ENCODE measurements at regions not wholly inside any gene's neighbourhood (a gene's known extent, or its start where the extent isn't known, plus 50 kb on each side); places are given as distances from the start of the nearest gene placed in this dataset.
A peak's percentile ranks its signal among the peaks of the same experiment; 100 is the strongest.

DNA sequence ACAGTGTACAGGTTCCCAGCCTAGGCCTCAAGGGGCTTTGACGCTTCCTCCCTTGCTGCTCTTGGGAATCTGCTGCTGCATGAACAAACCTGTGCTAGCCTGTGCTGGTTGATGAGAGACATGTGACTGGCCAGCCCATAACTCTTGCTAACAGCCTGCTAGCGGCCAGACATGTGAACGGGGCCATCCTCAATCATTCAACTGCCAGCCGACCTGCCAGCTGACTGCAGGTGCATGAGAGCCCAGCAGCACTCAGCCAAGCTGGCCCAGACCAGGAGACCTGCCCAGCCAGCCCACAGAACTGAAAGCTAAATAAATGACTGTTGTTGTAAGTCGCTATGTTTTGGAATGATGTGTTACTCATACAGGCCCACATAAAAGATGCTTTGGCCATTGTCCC lies 82.4 kb upstream of the DLG1 start:
- in situ Hi-C loops (cut with HindIII; ENCODE audit: low pct_ligation_motif_present, low pct_unique_long_range_greater_than_20kb, low sequenced_read_pairs): no loop called here
- no peak for DNase-seq

DNA sequence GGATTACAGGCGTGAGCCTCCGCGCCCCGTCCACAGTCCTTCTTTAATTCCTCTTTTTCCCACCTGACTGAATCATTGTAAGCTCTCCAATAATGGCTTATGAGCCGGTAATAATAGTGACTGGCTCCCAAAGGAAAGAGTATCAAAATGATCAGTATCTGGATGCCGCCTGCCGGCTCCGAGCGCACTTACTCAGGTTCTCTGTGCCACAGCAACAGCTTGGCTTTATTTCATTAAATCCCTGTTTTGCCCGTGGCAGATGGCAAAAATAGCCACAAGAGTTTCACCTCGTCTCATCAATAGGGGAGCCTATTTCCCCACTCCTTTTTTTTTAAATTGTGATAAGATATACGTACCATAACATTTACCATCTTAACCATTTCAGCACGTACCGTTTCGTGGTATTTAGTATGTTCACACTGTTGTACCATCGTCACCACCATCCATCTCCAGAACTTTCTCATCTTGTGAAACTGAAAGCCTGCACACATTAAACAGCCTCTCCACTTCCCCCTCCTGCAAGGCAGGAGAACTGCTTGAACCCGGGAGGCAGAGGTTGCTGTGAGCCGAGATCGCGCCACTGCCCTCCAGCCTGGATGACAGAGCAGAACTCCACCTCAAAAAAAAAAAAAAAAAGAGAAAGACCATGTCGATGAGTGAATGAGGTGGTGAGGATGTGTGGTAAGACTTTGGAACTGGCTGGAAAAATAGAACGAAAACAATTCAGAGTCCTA lies 80.7 kb upstream of the DLG1 start:
- in situ Hi-C loops (cut with HindIII; ENCODE audit: low pct_ligation_motif_present, low pct_unique_long_range_greater_than_20kb, low sequenced_read_pairs): no loop called here
- DNase-seq: no peak

DNA sequence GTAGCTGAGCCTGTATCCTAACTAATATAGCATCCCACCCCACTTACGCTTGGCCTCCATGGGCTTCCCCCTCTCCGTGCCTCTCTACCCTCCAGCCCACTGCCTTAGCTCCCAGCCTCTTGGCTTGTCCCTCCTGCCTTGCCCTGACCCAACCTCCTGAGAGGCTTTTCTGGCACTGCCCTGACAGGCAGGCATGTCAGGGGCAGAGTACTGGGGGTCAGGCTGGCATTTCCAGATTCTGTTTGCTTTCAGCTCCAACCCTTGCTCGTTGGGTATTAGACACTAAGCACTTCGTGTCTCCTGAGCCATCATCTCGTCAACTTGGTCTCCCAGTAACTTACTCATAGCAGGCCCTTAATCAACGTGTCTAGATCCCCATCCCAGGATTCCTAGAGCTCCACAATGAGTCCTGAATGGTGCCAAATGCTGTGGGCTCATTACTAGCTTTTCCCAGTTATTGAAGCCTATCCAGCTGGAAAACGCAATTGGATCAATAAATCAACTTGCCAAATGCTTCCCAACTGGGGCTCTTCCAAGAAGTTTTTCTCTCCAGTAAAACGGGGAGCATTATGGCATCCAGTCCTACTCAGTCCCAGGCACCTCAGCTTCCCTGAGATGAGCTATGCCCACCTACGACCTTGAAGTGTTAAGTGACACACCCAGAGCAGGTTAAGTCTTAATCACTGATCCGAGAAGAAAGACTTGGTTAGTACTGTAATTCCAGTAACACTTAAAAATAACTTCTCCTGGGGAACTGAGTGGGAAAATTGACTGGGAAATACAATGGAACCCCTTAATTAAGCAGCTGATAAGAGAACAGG lies 78.5 kb upstream of the DLG1 start:
- in situ Hi-C loops (cut with HindIII; ENCODE audit: low pct_ligation_motif_present, low pct_unique_long_range_greater_than_20kb, low sequenced_read_pairs): no loop called here
- DNase-seq: no peak

DNA sequence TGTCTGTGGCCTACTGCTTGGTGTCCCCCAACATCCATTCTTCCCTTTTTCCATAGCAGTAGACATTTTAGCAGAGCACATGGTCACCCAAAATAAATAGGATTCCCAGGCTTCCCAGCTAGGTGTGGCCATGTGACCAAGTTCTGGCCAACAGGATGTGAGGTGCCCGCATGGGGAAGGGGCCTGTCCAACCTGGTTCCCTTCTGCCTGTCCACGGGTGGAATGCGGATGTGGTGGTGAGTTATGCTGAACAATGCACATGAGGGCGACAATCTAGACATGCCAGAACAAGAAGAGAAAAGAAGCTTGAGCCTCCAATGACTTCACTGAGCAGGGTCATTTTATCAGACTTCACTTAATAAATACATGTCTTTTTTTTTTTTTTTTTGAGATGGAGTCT lies 77.6 kb upstream of the DLG1 start:
- in situ Hi-C loops (cut with HindIII; ENCODE audit: low pct_ligation_motif_present, low pct_unique_long_range_greater_than_20kb, low sequenced_read_pairs): no loop called here
- no peak for DNase-seq

DNA sequence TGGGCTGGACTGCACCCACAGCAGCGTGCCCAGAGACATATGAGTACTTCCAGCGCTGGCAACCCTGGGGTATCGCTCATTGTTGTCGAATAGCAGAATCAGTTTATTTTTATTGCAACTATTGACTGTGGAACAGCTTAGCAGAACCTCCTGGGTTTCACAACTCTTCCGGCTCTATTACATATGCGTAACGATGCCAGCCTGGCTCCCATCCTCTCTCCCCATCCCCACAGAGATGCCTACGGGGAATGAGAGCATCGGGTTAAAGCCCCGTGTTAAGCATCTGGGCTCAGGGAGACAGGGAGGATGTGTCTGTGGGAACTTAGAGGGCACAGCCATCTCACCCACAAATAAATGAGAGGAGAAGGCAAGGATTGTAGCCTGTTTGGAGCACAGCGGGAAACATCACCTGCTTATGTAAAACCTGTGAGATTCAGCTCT lies 76.6 kb upstream of the DLG1 start:
- DNase-seq: no peak
- in situ Hi-C loops (cut with HindIII; ENCODE audit: low pct_ligation_motif_present, low pct_unique_long_range_greater_than_20kb, low sequenced_read_pairs): no loop called here

DNA sequence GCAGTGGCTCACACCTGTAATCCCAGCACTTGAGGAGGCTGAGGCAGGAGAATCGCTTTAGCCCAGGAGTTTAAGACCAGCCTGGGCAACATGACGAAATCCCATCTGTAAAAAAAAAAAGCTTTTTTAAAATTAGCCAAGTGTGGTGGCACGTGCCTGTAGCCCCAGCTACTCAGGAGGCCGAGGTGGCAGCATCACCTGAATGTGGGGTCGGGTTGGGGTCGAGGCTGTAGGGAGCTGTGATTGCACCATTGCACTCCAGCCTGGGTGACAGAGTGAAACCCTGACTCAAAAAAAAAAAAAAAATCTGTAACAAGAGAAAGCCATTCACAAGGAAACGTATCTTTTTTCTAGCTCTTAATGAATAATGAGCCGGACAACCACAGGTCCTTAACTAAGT lies 74.7 kb upstream of the DLG1 start:
- in situ Hi-C loops (cut with HindIII; ENCODE audit: low pct_ligation_motif_present, low pct_unique_long_range_greater_than_20kb, low sequenced_read_pairs): no loop called here
- DNase-seq: no peak

DNA sequence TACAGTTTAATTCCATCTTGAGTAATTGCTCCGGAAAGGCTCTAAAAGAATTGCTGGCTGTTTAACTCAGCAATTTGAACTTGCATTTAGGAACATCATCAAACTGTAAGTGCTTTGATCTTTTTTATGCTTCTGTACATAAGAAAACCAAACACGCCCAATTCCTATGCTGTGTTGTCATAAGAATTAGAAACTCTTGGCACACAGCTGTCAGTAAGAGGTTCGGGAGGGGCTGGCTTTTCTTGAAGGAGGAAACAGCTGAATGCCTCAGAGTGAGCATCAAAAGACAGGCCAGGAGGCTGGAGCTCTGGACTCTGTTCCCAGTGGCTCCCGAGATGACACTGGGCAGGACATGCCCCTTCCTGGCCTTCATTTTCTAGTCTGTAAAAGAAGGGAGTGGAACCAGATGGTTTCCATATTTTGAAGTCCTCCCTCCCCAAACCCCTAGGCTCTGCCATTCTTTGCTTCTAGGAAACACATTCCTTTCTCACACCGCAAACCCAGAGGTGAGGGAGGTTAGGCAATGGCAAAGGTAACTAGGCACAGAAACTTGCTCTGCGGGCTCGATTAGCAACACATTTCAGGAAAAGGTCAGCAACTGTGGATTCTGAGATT lies 73.7 kb upstream of the DLG1 start:
- in situ Hi-C loops (cut with HindIII; ENCODE audit: low pct_ligation_motif_present, low pct_unique_long_range_greater_than_20kb, low sequenced_read_pairs): no loop called here
- peak; percentile 55 for DNase-seq

DNA sequence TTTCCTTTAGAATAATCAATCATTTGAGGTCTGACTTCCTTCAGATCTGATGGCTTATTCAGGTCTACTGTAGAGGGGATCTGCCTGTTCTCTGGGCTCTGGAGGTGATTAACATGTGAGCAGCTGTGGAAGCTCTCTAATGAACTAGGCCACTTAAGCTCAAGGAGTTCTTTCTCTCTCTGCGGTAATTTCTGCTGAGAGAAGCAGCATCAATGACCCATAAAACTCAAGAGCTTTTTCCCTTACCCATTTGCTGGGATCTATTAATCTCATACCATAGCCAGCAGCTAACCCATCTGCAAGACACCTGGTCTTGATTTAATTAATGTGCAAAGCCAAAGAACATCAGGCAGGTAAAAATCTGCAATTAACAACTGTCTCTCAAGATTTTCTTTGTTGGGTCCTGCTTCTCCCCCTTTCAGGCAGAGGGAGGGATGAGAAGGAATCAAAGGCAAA lies 73.2 kb upstream of the DLG1 start:
- no peak for DNase-seq
- in situ Hi-C loops (cut with HindIII; ENCODE audit: low pct_ligation_motif_present, low pct_unique_long_range_greater_than_20kb, low sequenced_read_pairs): no loop called here

DNA sequence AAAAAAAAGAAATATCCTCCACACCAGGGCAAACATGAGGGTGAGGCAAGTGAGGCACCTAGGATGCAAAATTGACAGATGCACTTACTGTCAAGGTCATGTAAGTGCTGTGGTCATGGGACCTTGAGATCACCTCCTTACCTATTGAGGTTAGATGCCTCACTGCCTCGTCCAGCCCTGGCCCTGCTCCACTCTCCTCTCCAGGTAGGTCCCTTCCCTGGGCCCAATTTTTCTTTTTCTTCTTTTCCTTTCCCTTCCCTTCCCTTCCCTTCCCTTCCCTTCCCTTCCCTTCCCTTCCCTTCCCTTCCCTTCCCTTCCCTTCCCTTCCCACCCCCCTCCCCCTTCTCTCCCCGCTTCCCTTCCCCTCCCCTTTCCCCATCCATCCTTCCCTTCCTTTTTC lies 71.1 kb upstream of the DLG1 start:
- no peak for DNase-seq
- in situ Hi-C loops (cut with HindIII; ENCODE audit: low pct_ligation_motif_present, low pct_unique_long_range_greater_than_20kb, low sequenced_read_pairs): no loop called here

DNA sequence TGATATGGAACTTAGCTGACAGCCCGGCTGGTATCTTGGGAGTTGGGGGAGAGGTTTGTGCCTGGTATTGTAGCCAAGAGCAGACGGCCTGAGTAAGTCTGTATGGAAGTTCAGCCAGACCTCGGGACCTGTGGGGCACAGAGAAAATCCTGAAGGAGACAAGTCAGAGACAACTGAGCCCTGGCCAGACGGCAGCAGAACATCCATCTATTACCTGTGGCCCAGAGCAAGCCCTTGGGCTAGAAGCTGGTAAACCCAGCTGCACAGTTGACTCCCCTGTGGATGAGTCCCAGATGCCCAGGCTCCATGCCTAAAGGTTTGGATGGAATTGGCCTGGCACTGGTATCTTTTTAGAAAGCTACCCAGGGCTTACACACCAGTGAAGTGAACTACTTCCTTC lies 70.4 kb upstream of the DLG1 start:
- no peak for DNase-seq
- in situ Hi-C loops (cut with HindIII; ENCODE audit: low pct_ligation_motif_present, low pct_unique_long_range_greater_than_20kb, low sequenced_read_pairs): no loop called here

DNA sequence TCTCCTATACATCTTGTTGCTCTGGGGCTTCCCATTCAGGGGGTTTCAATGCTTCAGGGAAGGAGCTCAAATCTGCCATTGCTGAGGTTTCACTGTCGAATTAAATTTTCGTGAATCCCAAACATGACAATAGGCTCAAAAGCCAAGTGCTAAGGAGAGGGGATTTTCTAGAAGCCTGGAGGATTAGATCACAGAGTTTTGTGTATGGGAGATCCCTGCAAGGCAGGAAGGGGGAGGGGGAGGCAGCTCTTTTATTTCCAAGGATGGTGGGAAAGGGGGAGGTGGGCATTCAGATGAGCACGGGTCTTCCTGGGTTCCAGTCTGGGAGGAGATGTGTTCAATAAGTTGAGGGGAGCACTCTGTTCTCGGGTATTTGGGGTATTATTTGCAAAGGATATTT lies 69.9 kb upstream of the DLG1 start:
- no peak for DNase-seq
- in situ Hi-C loops (cut with HindIII; ENCODE audit: low pct_ligation_motif_present, low pct_unique_long_range_greater_than_20kb, low sequenced_read_pairs): no loop called here

DNA sequence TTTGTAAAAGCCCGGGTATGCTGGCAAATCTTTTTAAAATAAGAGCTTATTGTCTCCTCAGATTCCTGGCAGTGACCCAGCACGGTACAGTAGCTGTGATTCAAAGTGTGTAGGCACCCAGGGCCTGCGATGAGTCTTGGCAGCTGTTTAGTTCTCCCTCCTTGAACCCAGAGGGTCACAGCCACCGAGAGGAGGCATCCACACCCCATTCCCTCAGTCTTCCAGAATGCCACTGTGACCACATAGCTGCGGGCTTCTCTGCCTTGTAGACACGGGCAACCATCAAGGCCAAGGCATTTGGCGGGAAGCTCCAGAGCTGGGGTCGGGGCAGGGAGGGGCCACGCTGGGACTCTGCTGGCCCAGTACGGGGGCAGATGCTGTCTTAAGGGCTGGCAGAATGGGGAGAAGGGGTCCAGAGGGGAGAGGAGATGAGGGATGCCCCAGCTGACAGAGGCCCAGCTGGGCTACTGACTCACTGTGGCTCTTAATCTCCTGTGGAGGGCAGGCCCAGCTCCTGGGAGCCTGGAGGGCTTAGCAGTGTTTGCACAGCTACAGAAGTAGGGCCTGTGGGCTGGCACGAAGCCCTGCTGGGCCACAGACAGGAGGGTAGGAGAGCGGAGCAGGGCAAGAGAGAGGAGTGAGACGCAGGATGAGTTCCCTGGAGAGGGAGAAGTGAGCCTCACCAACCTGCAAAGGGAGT lies 68.8 kb upstream of the DLG1 start:
- peak; percentile 95 for DNase-seq
- in situ Hi-C loops (cut with HindIII; ENCODE audit: low pct_ligation_motif_present, low pct_unique_long_range_greater_than_20kb, low sequenced_read_pairs): no loop called here

DNA sequence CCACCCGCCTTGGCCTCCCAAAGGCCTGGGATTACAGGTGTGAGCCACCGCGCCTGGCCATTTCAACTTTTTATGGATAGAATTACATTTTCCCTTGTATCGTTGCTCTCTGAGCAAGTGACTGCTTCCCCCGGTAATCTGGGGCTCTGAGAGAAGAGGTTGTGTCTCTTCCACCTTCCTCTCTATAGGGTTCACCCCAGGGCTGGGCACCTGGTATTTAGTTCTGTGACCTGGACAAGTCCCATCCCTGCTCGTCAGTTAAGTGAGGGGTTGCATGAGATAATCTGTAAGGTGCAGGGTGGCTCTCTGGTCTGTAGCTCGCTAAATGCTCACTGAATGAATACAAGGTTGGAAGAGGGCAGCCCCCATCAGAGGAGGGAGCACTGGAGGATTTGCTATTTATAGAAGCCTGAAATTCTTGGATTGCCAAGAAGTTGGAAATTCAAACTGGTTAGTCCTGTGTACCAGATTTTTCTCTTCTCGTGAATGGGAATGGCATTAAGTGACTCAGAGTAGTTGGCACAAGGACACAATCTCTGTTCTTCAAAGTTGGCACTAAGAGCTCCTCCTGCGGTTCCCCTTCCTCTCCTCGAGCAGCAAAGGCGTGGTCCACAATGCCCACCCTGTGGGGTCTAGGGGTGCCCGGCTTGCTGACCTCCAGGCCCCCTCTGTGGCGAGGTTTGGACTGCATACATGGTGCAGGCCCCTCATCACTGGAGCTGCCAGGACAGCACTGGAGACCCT lies 68.1 kb upstream of the DLG1 start:
- DNase-seq: peak; percentile 70
- in situ Hi-C loops (cut with HindIII; ENCODE audit: low pct_ligation_motif_present, low pct_unique_long_range_greater_than_20kb, low sequenced_read_pairs): no loop called here

DNA sequence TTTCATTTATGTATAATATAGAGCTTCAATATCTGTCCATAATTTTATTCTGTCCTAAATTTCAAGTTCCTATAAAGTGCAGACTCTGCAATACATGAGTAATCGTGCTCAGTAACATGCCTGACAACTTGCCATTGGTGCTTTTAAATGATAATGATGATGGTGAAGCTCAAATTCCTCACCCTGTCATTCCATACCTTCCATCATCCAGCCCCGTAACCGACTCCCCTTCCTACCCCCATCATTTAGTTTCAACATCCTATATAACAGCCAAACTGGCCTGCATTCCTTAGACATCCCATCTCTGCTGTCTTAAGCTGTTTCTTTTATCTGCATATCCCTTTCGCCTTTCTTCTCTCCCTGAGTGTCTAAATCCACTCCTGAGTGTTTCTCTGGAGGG lies 67.2 kb upstream of the DLG1 start:
- DNase-seq: no peak

DNA sequence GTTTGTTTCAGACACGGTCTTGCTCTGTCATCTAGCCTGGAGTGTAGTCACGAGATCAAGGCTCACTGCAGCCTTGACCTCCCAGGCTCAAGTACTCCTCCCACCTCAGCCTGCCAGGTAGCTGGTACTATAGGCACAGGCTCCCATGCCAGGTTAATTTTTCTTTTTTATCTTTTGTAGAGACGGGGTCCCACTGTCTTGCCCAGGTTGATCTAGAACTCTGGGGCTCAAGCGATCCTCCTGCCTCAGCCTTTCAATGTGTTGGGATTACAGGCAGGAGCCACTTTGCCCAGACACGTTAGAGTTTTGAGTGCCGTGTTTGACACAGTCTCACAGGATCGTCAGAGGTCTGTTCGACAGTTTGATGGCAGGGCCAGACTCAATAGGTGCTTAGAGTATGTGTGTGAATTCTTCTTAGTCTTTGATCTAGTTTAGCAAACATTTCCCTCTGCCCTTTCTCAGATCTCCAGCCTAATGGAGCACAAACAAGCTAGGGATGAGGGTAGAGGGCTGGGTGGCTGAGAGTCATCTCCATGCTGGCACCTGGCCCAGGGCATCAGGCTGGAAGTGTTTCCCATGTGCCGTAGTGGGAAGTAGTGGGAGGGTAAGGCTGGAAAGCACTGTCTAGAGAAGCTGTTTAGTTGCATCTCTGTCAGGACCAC lies 66.1 kb upstream of the DLG1 start:
- in situ Hi-C loops (cut with HindIII; ENCODE audit: low pct_ligation_motif_present, low pct_unique_long_range_greater_than_20kb, low sequenced_read_pairs): no loop called here

More for the DNA sequence above, 67.2 kb upstream of the DLG1 start:
- in situ Hi-C loops (cut with HindIII; ENCODE audit: low pct_ligation_motif_present, low pct_unique_long_range_greater_than_20kb, low sequenced_read_pairs): no loop called here

DNA sequence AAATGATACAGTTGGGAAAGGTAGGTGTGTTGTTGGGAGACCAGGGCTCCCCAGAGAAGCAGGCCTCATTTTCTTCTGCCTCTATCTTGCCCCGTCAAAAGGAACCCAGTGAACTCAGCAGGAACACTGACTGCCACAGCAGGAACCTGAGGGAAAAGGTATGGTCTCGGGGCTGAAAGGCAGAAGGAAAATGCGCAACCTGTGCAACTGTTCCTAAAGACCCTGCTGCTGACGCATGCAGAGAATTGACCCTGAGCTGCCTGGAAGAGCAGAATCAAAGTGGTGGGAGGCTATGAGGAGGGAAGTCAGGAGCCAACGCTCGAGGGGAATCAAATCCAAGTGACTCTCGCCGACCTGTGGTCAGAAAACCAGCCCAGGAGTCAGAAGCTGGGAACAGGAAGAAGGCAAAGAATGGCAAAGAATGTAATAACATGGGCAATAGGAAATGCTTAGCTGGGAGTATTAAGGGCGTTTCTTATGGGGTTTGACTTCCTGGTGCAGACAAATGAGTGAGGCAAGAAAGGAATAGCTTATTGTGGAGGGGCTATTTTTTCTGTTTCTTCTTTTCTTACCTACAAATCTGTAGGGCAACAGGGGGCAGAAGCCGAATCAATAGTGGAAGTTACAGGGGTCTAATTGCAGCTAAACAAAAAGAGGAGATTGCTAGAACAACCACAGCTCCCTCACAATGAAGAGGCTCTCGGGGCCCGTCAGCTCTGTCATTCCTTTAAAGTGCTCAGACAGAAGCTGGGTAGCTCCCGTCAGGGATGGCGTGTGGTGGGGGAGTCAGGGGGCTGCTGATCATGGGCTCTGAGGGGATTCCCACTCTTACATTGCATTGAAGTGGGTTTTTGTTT lies 65.4 kb upstream of the DLG1 start:
- in situ Hi-C loops (cut with HindIII; ENCODE audit: low pct_ligation_motif_present, low pct_unique_long_range_greater_than_20kb, low sequenced_read_pairs): no loop called here

More for the DNA sequence above, 66.1 kb upstream of the DLG1 start:
- DNase-seq: no peak

DNA sequence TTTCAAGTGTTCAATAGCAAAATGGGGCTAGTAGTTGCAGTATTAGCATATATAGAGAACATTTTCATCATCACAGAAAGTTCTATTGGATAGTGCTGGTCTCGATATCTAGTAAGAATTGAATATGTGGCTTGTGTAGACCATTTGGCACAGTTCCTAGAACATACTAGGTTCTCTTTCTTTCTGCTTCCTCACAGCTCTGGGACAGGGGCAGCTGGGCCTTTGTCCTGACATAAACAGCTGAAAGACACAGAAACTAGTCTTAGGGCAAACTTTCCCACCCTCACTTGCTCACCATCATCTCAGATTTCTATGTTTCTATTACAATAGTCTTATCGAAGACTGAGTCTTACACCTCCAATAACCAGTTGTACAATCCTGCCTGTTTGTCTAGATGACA lies 63.7 kb upstream of the DLG1 start:
- in situ Hi-C loops (cut with HindIII; ENCODE audit: low pct_ligation_motif_present, low pct_unique_long_range_greater_than_20kb, low sequenced_read_pairs): no loop called here
- DNase-seq: no peak

More for the DNA sequence above, 65.4 kb upstream of the DLG1 start:
- no peak for DNase-seq
